ENCODE measurements at regions not wholly inside any gene's neighbourhood (a gene's known extent, or its start where the extent isn't known, plus 50 kb on each side); places are given as distances from the start of the nearest gene placed in this dataset.
A peak's percentile ranks its signal among the peaks of the same experiment; 100 is the strongest.

GRCh38 chr18:23377669-23378301 is 75.3 kb upstream of the RIOK3 start:
- Histone ChIP-seq H3K27ac (peak overlapping the region; percentile 93 to 98), H3K9me3 (no peaks in the 10 kb centered on the region), H3K4me1 (peaks cover 4% of the 10 kb centered on the region in 2 donors), H3K36me3 (no peaks in the 10 kb centered on the region), H3K27me3 (no peaks in the 10 kb centered on the region), H3K4me3 (no peak overlapping the region)
- intact Hi-C loops (cut with DNase I; ENCODE audit: low total_unique reads): loop anchor here (10.0 kb wide), 1 partner anchor 243 kb away; the partner anchor contains the start of gene CABLES1
- TF ChIP-seq CTCF (IDR thresholded peaks at IDR 0.05): no peak
- no peak for TF ChIP-seq POLR2A (IDR thresholded peaks at IDR 0.05)
- peak in 1 of 2 donors; percentile 51 for DNase-seq

GRCh38 chr18:23378302-23378686 is 74.8 kb upstream of the RIOK3 start:
- DNase-seq: no peak
- no peak overlapping the region for H3K4me3 ChIP-seq

DNA sequence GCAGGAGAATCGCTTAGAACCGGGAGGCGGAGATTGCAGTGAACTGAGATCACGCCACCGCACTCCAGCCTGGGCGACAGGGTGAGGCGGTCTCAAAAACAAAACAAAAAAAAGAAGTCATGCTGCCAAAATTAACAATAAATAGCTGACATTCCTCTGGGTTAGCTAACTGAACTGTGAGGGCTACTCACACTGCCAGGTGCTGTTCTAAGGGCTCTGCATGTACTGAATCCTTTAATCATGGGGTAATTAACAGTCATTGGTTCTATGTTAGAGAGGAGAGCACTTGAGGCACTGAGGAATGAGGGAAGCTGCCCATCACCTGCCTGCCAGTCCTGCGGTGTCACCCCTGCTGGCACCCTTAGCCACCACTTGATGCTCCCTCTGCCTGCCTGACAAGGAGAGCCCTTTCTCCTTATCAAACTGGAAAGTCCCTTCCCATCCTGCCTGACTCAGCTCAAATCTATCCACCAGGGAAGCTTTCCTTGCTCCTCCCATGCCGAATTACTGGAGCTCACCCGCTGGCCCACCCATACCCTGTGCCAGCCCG is 73.0 kb upstream of the RIOK3 start:
- no peaks in the 10 kb centered on the region for H3K27me3 ChIP-seq
- intact Hi-C loops (cut with DNase I; ENCODE audit: low total_unique reads): no loop called here
- H3K27ac ChIP-seq: peak overlapping the region in 1 of 2 donors; percentile 93
- no peak overlapping the region for H3K4me3 ChIP-seq
- no peaks in the 10 kb centered on the region for H3K9me3 ChIP-seq
- TF ChIP-seq POLR2A (IDR thresholded peaks at IDR 0.05) (no peak), CTCF (IDR thresholded peaks at IDR 0.05) (no peak)
- H3K4me1 ChIP-seq: peaks cover 4% of the 10 kb centered on the region in 2 donors
- H3K36me3 ChIP-seq: no peaks in the 10 kb centered on the region
- DNase-seq: no peak

More at GRCh38 chr18:23378302-23378686, 74.8 kb upstream of the RIOK3 start:
- intact Hi-C loops (cut with DNase I; ENCODE audit: low total_unique reads): loop anchor here (10.0 kb wide), 1 partner anchor 243 kb away; the partner anchor contains the start of gene CABLES1
- no peaks in the 10 kb centered on the region for H3K36me3 ChIP-seq
- no peak for TF ChIP-seq POLR2A (IDR thresholded peaks at IDR 0.05)
- no peak for TF ChIP-seq CTCF (IDR thresholded peaks at IDR 0.05)
- H3K27me3 ChIP-seq: no peaks in the 10 kb centered on the region
- H3K4me1 ChIP-seq: peaks cover 4% of the 10 kb centered on the region in 2 donors
- no peaks in the 10 kb centered on the region for H3K9me3 ChIP-seq
- peak overlapping the region; percentile 93 to 98 for H3K27ac ChIP-seq

DNA sequence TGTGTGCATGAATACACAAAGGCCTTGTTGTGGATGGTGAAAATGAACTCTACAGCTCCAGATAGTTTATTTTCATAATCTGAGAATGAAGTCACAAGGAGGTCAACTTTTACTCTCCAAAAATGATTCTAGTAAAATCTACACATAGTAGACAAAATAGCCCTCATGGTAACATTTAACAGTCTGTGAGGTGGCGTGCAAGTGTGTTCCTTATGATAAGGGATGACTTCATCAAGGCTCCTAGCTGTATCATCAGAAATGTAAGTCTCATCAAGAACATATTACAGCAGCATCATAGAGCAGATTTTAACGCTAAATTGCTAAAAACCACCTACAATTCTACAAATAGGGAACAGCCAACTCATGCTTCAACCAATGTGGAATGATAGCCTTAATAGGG is 72.3 kb upstream of the RIOK3 start:
- intact Hi-C loops (cut with DNase I; ENCODE audit: low total_unique reads): loop anchor here (1.0 kb wide), 1 partner anchor 29 kb away; no protein-coding TSS in a partner anchor
- Histone ChIP-seq H3K4me3 (no peak overlapping the region), H3K27ac (no peak overlapping the region), H3K9me3 (no peaks in the 10 kb centered on the region), H3K27me3 (no peaks in the 10 kb centered on the region), H3K4me1 (peaks cover 4% of the 10 kb centered on the region in 2 donors), H3K36me3 (no peaks in the 10 kb centered on the region)
- no peak for TF ChIP-seq CTCF (IDR thresholded peaks at IDR 0.05)
- TF ChIP-seq POLR2A (IDR thresholded peaks at IDR 0.05): no peak
- no peak for DNase-seq

DNA sequence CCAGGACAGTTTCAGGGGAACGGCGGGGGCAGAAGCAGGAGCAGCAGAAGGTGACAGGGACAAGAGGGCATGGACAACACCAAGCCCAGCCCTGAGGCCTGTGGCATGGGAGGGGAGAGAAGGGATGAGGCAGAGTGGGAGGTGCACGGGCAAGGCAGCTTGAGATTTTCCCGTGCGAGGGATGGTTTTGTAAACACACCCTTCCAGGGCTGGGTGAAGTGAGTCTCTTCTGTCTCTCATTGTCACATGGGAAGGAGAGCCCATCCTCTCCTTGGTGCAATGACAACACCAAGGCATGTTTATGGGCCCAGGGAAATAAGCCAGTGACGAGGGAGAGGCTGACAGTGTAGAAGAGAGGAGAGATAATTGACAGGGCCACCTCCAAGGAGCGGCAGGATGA is 69.6 kb upstream of the RIOK3 start:
- DNase-seq: no peak
- Histone ChIP-seq H3K27ac (no peak overlapping the region), H3K36me3 (no peaks in the 10 kb centered on the region), H3K4me3 (no peak overlapping the region), H3K4me1 (peaks cover 0 to 4% of the 10 kb centered on the region in 2 donors), H3K27me3 (no peaks in the 10 kb centered on the region), H3K9me3 (no peaks in the 10 kb centered on the region)
- intact Hi-C loops (cut with DNase I; ENCODE audit: low total_unique reads): no loop called here
- TF ChIP-seq POLR2A (IDR thresholded peaks at IDR 0.05) (no peak), CTCF (IDR thresholded peaks at IDR 0.05) (no peak)
